Superior temporal gyrus (tissue), 1 donor: ENCODE measurements at regions not wholly inside any gene's neighbourhood (a gene's known extent, or its start where the extent isn't known, plus 50 kb on each side); places are given as distances from the start of the nearest gene placed in this dataset.
"Not testable (repeated sequence)": the region's sequence is repeated elsewhere in the genome, so short reads cannot be mapped to it uniquely, and the experiment has no call there.

Experiments used
- DNase-seq: peaks from one replicate; pipeline ENCODE4 v3.0.0-alpha.2; 2016; ENCODE audit errors: extremely low spot score

- DNase-seq, result no peak
These were observed 80.0 kb upstream of the LYZL1 start for GRCh38 chr10:29208845-29209244.

GRCh38 chr10:29209830-29210229, 79.0 kb upstream of the LYZL1 start:
- no peak for DNase-seq

DNA sequence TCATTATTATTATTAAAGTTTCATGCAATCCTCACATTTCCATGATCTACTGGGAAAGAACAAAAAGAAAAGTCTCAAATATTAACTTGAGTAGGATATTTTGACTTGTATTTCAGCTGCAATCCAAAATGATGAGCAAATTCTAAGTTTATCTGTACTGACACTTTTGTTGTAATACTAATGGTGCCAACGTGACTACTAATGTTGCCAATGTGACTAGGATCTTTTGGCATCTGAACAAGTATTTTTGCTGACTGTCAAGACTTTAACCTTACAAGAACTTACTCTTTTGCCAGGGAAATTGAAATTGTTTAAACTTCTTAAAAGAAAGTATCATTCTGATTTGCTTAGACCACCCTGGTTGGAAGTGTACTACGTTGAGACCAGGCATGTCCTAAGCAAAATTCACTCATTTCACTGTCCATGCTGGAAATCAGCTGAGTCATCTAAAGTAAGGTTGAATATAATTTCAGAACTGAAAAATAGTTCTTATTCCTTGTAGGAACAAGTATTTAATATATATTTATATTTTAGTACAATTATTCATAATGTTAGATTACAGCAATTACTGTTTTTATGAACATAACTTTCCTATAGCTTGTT, 78.5 kb upstream of the LYZL1 start:
- no peak for DNase-seq

DNA sequence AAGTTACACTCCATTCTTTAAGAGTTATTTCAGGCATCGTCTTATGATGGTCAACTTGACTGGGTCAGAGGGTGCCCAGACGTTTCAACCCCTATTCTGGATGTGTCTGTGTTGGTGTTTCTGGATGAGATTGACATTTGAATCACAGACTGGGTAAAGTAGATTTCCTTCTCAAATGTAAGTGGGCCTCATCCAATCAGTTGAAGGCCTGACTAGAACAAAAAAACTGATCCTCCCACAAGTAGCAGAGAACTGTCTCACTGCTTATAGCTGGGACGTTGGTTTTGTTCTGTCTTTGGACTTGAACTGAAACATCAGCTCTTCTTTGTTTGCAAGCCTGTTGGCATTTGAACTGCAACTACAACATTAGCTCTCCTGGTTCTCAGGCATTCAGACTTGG, 76.3 kb upstream of the LYZL1 start:
- no peak for DNase-seq

DNA sequence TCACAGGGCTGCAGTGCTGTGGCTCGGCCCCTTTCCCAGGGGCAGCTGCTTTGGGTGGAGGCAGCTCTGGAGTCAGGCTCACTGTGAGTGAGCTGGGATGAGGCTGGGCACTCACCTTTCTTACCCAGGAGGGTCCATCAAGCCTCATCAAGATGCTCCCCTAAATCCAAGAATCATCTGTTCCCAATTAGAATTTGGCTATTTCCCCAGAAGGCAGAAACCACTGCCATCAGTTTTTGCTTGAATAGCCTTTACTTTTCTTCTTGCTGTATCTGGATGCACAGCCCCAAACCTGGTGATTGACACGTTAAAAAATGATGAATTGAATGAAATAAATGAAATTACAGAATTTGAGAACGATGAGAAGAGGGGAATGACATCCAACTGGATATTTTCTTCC, 74.3 kb upstream of the LYZL1 start:
- DNase-seq, result no peak

DNA sequence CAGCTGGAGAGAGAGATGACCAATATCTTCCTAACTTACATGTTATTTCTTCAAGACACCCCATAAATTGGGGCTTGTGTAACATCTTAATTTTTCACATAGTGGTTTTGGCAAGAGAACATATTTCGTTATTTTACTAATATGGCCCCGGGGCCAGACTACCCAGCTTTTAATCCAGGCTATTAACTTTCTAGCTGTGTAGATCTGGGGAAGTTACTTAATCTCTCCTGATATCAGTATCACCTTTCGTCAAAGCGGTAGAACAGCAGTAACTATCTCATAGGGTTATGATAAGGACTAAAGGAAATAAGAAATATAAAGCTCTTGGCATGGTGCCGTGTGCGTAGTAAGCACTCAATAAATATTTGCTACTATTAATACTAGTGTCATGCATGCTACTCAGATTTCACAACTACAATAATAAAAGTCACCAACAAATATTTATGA, 71.6 kb upstream of the LYZL1 start:
- no peak for DNase-seq

DNA sequence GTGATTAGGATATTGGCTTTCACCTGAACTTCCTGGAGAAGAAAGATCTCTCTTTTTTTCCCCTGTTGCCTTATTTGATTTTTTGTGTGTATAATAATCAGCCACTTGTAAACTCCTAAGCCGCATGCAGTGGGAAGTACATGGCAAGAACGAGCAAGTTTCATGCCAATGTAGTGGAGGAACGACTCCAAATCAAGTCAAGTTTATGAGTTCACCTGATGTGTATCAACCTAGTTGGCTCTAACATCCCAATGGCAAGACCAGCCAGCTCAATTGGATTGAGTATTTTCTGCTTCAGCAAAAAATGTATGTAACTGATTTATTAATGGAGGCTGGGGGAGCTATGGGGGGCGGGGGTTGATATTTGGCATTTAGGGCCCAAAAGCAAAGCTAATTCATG, 65.5 kb upstream of the LYZL1 start:
- no peak for DNase-seq

- no peak for DNase-seq
These were observed 64.2 kb upstream of the LYZL1 start for GRCh38 chr10:29224631-29225030.

GRCh38 chr10:29227201-29227600, 61.7 kb upstream of the LYZL1 start:
- DNase-seq, result no peak

GRCh38 chr10:29228562-29228961, 60.3 kb upstream of the LYZL1 start:
- DNase-seq, result no peak

DNA sequence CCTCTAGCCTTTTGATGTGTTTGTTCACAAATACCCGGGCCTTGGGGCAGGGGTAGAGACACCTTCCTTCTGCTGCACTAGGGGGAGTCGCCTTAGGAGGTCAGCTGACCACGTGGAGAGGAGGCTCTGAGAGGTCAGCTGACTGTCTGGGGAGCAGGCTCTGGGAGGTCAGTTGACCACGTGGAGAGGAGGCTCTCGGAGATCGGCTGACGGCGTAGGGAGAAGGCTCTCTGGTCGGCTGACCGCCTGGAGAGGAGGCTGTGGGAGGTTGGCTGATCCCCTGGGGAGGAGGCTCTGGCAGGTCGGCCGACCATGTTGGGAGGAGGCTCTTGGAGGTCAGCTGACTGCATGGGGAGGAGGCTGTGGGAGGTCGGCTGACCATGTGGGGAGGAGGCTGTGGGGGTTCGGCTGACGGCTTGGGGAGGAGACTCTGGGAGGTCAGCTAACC, 59.6 kb upstream of the LYZL1 start:
- DNase-seq, result no peak

DNA sequence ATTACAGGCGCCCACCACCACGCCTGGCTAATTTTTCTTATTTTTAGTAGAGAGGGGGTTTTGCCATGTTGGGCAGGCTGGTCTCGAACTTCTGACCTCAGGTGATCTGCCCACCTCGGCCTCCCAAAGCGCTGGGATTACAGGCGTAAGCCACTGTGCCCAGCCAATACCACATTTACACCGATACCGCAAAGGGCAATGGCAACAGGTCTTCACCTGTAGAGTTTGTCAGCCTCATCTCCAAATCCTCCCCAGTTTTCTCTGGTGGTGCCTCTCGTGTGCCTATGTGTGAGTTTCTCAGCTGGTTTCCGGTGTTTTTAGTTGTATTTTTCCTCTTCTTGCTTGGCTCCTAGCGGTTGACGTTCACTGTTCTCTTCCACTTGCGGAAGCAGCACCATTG, 52.0 kb upstream of the LYZL1 start:
- not testable (repeated sequence) for DNase-seq

DNA sequence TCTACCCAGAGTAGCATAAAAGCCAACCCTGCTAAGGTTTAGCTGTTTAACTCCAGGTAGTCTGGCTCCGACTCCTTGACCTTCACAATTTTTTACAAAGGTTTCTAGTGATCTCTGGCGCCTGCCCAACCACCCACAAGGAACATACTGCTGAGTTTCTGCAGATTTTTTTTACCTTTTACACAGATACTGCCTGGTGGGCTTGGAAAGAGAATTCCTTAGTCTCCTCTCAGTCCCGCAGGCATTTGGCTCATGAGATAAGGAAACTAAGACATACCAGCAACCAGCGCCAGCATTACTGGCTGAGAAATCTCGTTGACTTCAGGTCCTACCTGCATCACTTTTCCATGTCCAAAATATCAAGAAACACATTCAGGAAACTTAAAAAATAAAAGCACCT, 51.1 kb upstream of the LYZL1 start:
- DNase-seq, result no peak

DNA sequence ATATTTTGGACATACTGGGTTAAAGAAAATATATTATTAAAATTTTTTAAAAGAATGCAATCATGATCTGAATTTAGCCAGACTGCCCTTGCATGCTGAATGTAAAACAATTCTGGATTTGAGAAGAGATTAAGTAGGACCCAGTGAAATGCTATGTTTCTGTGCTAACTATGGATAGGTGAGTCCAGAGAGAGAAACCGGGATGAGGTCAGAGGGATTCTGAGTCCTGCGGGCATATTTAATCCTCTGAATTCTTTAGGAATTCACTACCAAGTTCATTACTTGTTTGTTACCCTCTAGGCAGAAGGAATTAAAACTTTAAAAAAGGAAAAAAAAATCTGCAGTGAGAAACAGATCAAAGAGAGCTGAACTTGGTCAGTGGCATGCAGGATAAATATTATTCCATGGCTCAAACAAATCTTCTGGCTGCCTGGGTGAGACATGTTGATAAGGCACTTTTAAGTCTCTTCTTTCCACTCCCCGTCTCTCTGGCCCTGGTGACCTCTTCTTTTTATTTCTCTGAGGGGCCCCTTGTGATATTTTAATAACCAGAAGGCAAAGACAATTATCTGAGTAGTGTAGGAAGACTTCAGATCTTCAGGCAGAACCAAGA, 50.2 kb upstream of the LYZL1 start:
- no peak for DNase-seq
